Peyer's patch (tissue), 4 donors: ENCODE measurements at regions not wholly inside any gene's neighbourhood (a gene's known extent, or its start where the extent isn't known, plus 50 kb on each side); places are given as distances from the start of the nearest gene placed in this dataset.

Experiments
- POLR2A ChIP-seq, 2 donors: fragments of 450-650 bp; IDR thresholded peaks; one replicate each; pipeline ENCODE4 v1.5.1; 2017; ENCODE audit warnings: antibody characterized with exemption in 2 of 2, mild to moderate bottlenecking in 2 of 2, moderate library complexity in 2 of 2
- TF ChIP-seq, protein P1 (sequence below), 6 experiments: fragments of 450-650 bp in 4 of 6; fragments of 200-600 bp in 2 of 6; sonication (generic) in 1 of 6; IDR thresholded peaks; one replicate each; pipeline ENCODE4 v1.5.1; 2017 to 2019; ENCODE audit warnings: antibody characterized with exemption in 6 of 6, mild to moderate bottlenecking in 3 of 6, moderate library complexity in 1 of 6

DNA sequence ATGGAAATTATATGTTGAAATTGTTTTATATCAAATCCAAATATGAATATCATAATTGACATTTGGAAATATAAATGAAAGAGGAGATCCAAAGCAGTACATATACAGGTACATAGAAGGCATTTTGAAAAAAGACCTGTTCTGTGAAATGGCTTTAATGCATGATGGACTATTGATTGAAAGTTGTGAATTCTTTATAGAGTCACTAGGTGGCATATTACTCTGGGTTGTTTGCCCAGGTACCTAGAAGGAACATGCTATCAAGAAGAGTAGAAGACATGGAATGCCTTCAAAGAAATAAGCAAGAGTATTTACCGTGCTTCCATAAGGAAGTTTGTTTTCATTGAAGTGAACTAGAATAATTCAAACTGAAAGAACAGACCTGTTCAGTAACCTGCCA is 160.0 kb upstream of the ANK3 start:
- TF ChIP-seq, protein P1, sequence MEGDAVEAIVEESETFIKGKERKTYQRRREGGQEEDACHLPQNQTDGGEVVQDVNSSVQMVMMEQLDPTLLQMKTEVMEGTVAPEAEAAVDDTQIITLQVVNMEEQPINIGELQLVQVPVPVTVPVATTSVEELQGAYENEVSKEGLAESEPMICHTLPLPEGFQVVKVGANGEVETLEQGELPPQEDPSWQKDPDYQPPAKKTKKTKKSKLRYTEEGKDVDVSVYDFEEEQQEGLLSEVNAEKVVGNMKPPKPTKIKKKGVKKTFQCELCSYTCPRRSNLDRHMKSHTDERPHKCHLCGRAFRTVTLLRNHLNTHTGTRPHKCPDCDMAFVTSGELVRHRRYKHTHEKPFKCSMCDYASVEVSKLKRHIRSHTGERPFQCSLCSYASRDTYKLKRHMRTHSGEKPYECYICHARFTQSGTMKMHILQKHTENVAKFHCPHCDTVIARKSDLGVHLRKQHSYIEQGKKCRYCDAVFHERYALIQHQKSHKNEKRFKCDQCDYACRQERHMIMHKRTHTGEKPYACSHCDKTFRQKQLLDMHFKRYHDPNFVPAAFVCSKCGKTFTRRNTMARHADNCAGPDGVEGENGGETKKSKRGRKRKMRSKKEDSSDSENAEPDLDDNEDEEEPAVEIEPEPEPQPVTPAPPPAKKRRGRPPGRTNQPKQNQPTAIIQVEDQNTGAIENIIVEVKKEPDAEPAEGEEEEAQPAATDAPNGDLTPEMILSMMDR (IDR thresholded peaks at IDR 0.05): peak in 4 of 6 experiments; percentile 25 to 77 (median 68)
- TF ChIP-seq POLR2A (IDR thresholded peaks at IDR 0.05): no peak
